Activated naive CD8-positive, alpha-beta T cell (primary cell): ENCODE measurements at regions not wholly inside any gene's neighbourhood (a gene's known extent, or its start where the extent isn't known, plus 50 kb on each side); places are given as distances from the start of the nearest gene placed in this dataset.

Source experiments
- H3K27ac Mint-ChIP-seq: one replicate; pipeline ENCODE4 v1.8.0; 2021; ENCODE audit warnings: mixed read lengths
- H3K27me3 Mint-ChIP-seq: one replicate; pipeline ENCODE4 v1.8.0; 2021; ENCODE audit warnings: mixed read lengths
- H3K36me3 Mint-ChIP-seq: one replicate; pipeline ENCODE4 v1.8.0; 2021; ENCODE audit warnings: mixed read lengths
- H3K4me1 Mint-ChIP-seq: one replicate; pipeline ENCODE4 v1.8.0; 2021; ENCODE audit warnings: low read depth, mixed read lengths
- H3K4me3 Mint-ChIP-seq: one replicate; pipeline ENCODE4 v1.8.0; 2021; ENCODE audit warnings: mild to moderate bottlenecking, mixed read lengths
- H3K9me3 Mint-ChIP-seq: one replicate; pipeline ENCODE4 v1.8.0; 2021; ENCODE audit warnings: low read depth, mixed read lengths

DNA sequence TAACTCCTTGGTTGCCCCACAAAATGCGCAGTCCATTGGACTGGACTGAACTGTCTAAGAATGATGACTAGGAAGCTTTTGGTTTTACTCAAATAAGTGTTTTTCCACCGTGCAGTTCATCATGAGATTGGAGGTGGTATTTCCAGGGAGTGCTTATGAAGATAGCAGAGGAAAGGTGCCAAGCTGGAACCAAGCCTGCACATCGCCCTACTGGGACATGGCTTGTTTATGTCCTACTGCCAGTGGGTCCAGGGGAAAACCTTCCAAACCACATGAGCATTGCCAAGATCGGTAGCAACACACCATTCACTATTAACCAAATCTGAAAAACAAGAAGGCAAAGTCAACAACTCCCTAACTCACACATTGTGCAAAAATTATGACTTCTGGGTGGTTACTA lies 54.7 kb upstream of the DSCAM start:
- H3K27ac Mint-ChIP-seq = no peak overlapping the region
- no peaks in the 10 kb centered on the region for H3K27me3 Mint-ChIP-seq
- no peaks in the 10 kb centered on the region for H3K4me1 Mint-ChIP-seq
- H3K36me3 Mint-ChIP-seq = no peaks in the 10 kb centered on the region
- no peak overlapping the region for H3K4me3 Mint-ChIP-seq
- H3K9me3 Mint-ChIP-seq = no peaks in the 10 kb centered on the region

DNA sequence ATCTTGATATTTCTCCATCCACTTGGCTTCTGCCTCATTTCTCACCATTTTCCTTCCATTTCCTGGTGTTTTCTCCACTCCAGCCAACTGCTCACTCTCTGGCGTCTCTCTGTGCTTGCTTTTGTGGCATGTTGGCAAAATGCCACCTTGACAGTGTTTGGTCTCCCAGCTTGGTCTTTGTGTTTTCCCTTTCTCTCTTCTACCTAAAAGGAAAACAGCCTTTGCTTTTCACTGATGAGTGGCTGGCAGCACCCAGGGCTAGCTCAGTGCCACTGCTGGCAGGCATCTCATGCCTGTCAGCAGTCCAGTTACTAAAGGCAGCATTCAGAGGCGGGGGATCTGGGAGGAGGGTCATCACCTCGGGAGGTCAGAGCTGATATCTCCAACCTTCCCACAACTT lies 55.3 kb upstream of the DSCAM start:
- no peak overlapping the region for H3K27ac Mint-ChIP-seq

DNA sequence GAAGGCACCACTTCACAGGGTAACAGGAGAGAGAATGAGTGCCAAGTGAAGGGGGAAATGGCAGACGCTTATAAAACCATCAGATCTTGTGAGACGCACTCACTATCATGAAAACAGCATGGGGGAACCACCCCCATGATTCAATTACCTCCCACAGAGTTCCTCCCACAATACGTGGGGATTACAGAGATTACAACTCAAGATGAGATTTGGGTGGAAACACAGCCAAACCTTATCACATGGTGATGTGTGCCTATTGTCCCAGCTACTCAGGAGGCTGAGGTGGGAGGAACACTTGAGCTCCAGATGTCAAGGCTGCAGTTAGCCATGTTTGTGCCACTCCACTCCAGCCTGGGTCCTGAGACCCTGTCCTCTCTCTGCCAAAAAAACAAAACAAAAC lies 56.0 kb upstream of the DSCAM start:
- Mint-ChIP-seq H3K27ac (no peak overlapping the region), H3K4me1 (no peaks in the 10 kb centered on the region), H3K27me3 (no peaks in the 10 kb centered on the region), H3K36me3 (no peaks in the 10 kb centered on the region), H3K9me3 (no peaks in the 10 kb centered on the region), H3K4me3 (no peak overlapping the region)

More for the DNA sequence above, 55.3 kb upstream of the DSCAM start:
- Mint-ChIP-seq H3K36me3 (no peaks in the 10 kb centered on the region), H3K9me3 (no peaks in the 10 kb centered on the region), H3K4me1 (no peaks in the 10 kb centered on the region), H3K4me3 (no peak overlapping the region), H3K27me3 (no peaks in the 10 kb centered on the region)

DNA sequence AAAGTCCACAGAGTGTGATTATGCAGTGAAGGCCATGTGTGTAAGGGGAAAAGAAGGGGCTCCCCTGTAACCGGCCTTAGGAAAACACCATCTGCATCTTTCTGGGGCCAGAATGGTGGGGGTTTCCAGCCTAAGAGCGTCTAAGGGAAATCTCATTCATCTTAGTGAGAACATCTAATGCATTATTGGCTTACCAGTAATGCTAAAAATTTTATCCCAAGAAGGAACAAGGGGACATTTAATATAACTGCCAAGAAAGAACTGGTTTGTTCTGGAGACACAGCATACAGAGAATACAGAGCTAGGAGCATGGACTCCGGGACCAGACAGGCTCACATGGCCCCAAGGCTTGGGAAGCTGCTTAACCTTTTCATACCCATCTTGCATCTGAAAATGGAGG lies 58.3 kb upstream of the DSCAM start:
- H3K36me3 Mint-ChIP-seq = no peaks in the 10 kb centered on the region
- no peaks in the 10 kb centered on the region for H3K9me3 Mint-ChIP-seq
- H3K4me1 Mint-ChIP-seq = no peaks in the 10 kb centered on the region
- no peak overlapping the region for H3K4me3 Mint-ChIP-seq
- H3K27ac Mint-ChIP-seq = no peak overlapping the region
- peaks cover 4% of the 10 kb centered on the region for H3K27me3 Mint-ChIP-seq

GRCh38 chr21:40912375-40912774 lies 65.4 kb upstream of the DSCAM start:
- Mint-ChIP-seq H3K36me3 (no peaks in the 10 kb centered on the region), H3K9me3 (no peaks in the 10 kb centered on the region), H3K4me3 (no peak overlapping the region), H3K4me1 (no peaks in the 10 kb centered on the region), H3K27me3 (peaks cover 7% of the 10 kb centered on the region), H3K27ac (no peak overlapping the region)

DNA sequence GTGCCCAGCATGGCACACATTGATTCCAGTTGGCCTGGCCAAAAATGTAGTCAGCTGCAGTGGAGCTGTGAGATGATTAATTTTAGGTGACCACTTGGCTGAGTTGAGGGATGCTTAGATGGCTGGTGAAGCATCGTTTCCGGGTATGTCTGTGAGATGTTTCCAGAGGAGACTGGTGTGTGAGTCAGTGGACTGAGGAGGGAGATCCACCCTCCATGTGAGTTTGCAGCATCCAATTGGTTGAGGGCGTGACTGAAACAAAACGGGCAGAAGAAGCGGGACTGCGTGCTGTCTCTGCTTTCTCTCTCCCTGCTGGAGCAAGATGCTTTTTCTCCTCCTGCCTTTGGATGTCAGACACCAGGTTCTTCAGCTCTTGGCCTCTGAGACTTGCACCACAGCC lies 68.2 kb upstream of the DSCAM start:
- H3K36me3 Mint-ChIP-seq = no peaks in the 10 kb centered on the region
- no peaks in the 10 kb centered on the region for H3K4me1 Mint-ChIP-seq
- H3K27me3 Mint-ChIP-seq = peaks cover 5% of the 10 kb centered on the region
- H3K9me3 Mint-ChIP-seq = no peaks in the 10 kb centered on the region
- H3K4me3 Mint-ChIP-seq = no peak overlapping the region
- H3K27ac Mint-ChIP-seq = no peak overlapping the region

DNA sequence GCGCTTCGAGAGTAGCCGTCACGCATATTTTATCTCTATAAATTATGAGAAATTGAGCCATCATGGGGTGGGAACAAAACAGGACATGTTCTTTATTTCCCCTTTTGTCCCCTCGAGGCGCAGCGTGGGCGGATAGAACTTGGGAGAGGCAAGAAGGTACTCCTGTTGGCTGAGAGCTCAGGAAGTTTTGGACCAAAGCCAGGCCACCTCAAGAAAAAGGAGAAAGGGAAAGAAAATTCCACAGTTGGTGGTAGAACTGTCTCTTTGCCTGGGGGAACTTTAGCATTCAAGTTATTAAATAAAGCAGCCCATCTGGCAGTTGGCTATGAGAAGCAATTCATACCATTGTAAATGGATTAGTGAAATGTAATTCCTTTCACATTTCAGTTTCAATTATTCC lies 76.4 kb upstream of the DSCAM start:
- H3K4me1 Mint-ChIP-seq = no peaks in the 10 kb centered on the region
- H3K9me3 Mint-ChIP-seq = peaks cover 3% of the 10 kb centered on the region
- peaks cover 4% of the 10 kb centered on the region for H3K27me3 Mint-ChIP-seq
- H3K4me3 Mint-ChIP-seq = no peak overlapping the region
- no peak overlapping the region for H3K27ac Mint-ChIP-seq
- peaks cover 2% of the 10 kb centered on the region for H3K36me3 Mint-ChIP-seq

DNA sequence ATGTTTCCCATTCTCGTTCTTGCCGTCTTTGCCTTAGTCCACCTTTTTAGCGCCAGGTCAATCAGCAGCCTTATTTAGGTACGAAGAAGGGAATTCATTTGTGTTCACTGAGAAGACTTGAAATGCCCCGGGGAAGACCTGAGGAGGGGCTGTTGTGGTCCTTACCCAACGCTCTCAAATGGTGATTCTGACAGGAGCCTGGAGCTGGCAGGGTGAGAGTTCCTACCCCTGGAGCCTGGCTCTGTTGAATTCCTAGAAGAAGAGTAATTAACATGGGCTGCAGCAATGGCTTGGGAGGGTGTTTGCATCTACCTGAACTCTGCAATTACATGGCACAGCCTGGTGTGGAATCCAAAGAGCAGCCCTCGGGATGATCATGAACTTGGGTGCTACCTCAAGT lies 76.9 kb upstream of the DSCAM start:
- Mint-ChIP-seq H3K9me3 (peaks cover 3% of the 10 kb centered on the region), H3K4me3 (no peak overlapping the region), H3K27ac (no peak overlapping the region), H3K36me3 (peaks cover 2% of the 10 kb centered on the region), H3K27me3 (peaks cover 1% of the 10 kb centered on the region), H3K4me1 (no peaks in the 10 kb centered on the region)

DNA sequence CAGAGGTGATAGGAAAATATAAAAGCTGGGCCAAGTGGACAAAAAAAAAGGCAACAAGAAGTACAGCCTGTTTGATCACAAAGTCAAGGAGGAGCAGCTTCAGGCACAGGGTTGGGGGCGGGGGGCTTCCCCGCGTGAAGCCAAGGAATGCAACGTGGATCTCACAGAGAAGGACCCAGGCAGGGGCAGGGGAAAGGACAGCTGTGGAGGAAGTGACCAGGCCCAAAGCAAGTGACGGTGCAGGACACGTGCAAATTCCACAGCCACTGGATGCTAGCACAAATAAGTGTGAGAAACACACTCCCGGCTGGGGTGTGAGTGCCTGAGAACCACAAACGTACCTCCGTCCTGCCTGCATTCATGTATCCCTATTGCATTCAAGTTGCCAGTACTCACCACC lies 77.7 kb upstream of the DSCAM start:
- H3K4me3 Mint-ChIP-seq = no peak overlapping the region
- peaks cover 4% of the 10 kb centered on the region for H3K27me3 Mint-ChIP-seq
- peaks cover 4% of the 10 kb centered on the region for H3K36me3 Mint-ChIP-seq
- H3K4me1 Mint-ChIP-seq = no peaks in the 10 kb centered on the region
- no peak overlapping the region for H3K27ac Mint-ChIP-seq
- peaks cover 8% of the 10 kb centered on the region for H3K9me3 Mint-ChIP-seq

GRCh38 chr21:40926238-40926637 lies 79.3 kb upstream of the DSCAM start:
- Mint-ChIP-seq H3K4me3 (no peak overlapping the region), H3K27me3 (peaks cover 4% of the 10 kb centered on the region), H3K27ac (no peak overlapping the region), H3K4me1 (no peaks in the 10 kb centered on the region), H3K36me3 (peaks cover 4% of the 10 kb centered on the region), H3K9me3 (peaks cover 11% of the 10 kb centered on the region)

DNA sequence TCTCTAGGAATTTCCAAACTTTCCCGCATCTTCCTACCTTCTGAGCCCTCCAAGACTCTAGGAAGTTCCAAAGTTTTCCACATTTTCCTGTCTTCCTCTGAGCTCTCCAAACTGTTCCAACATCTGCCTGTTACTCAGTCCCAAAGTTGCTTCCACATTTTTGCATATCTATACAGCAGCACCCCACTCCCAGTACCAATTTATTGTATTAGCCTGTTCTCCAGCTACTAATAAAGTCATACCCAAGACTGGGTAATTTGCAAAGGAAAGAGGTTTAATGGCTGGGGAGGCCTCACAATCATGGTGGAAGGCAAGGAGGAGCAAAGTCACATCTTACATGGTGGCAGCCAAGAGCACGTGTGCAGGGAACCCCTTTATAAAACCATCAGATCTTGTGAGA lies 82.9 kb upstream of the DSCAM start:
- Mint-ChIP-seq H3K36me3 (peaks cover 4% of the 10 kb centered on the region), H3K27me3 (peaks cover 6% of the 10 kb centered on the region), H3K4me1 (no peaks in the 10 kb centered on the region), H3K9me3 (peaks cover 11% of the 10 kb centered on the region), H3K4me3 (no peak overlapping the region), H3K27ac (no peak overlapping the region)

DNA sequence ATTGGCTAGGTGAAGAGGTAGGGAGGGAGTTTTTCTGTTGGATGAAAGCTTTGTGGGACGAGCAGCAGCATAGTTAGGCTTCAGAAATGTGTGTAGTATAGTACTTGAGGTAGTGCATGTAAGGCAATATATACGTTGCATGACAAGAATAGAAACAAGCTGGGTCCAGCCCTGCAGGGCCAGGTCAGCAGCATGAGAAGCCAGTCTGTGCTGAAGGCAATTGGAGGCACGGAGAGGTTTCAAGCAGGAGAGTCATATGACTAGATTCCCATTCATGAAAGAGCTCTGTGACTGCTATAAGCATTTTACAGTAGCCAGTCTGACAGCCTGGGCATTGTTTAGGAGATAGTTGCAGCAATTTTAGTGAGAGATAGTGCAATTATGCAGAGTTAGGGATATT lies 84.2 kb upstream of the DSCAM start:
- peaks cover 6% of the 10 kb centered on the region for H3K27me3 Mint-ChIP-seq
- H3K4me3 Mint-ChIP-seq = no peak overlapping the region
- no peak overlapping the region for H3K27ac Mint-ChIP-seq
- peaks cover 4% of the 10 kb centered on the region for H3K36me3 Mint-ChIP-seq
- H3K4me1 Mint-ChIP-seq = no peaks in the 10 kb centered on the region
- H3K9me3 Mint-ChIP-seq = peaks cover 11% of the 10 kb centered on the region

DNA sequence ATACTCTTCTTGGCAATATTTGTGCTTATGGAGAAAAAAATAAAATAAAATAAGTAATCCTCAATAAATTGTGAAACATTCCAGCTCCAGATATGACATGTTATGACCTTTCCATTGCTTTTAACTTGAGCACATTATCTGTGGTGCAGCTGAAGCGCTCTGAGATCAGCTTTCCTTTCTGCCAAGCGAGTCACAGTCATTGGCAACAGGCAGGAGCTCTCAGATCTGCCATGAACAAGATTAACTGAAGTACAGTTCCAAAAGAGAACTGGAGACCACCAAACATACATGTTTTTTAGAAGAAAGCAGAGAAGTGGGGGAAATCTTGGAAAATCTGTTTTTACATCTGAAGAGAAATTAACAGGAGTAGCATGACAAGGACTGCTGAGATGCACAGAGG lies 89.2 kb upstream of the DSCAM start:
- Mint-ChIP-seq H3K27me3 (peaks cover 5% of the 10 kb centered on the region), H3K4me1 (no peaks in the 10 kb centered on the region), H3K9me3 (no peaks in the 10 kb centered on the region), H3K27ac (no peak overlapping the region), H3K4me3 (no peak overlapping the region), H3K36me3 (no peaks in the 10 kb centered on the region)

- Mint-ChIP-seq H3K36me3 (no peaks in the 10 kb centered on the region), H3K9me3 (no peaks in the 10 kb centered on the region), H3K4me1 (no peaks in the 10 kb centered on the region), H3K27ac (no peak overlapping the region), H3K27me3 (peaks cover 5% of the 10 kb centered on the region), H3K4me3 (no peak overlapping the region)
Measured at GRCh38 chr21:40936771-40937261, 89.9 kb upstream of the DSCAM start.

GRCh38 chr21:40938078-40938477 lies 91.1 kb upstream of the DSCAM start:
- Mint-ChIP-seq H3K4me3 (no peak overlapping the region), H3K27ac (no peak overlapping the region), H3K36me3 (no peaks in the 10 kb centered on the region), H3K27me3 (peaks cover 5% of the 10 kb centered on the region), H3K4me1 (no peaks in the 10 kb centered on the region), H3K9me3 (no peaks in the 10 kb centered on the region)

GRCh38 chr21:40938611-40939010 lies 91.7 kb upstream of the DSCAM start:
- H3K27me3 Mint-ChIP-seq = peaks cover 5% of the 10 kb centered on the region
- no peaks in the 10 kb centered on the region for H3K9me3 Mint-ChIP-seq
- H3K4me1 Mint-ChIP-seq = no peaks in the 10 kb centered on the region
- no peak overlapping the region for H3K27ac Mint-ChIP-seq
- H3K36me3 Mint-ChIP-seq = no peaks in the 10 kb centered on the region
- H3K4me3 Mint-ChIP-seq = no peak overlapping the region
